Gastrocnemius medialis (tissue), 4 donors: ENCODE measurements at regions not wholly inside any gene's neighbourhood (a gene's known extent, or its start where the extent isn't known, plus 50 kb on each side); places are given as distances from the start of the nearest gene placed in this dataset.

Experiments used
- POLR2A ChIP-seq, 2 donors: fragments of 450-650 bp; IDR thresholded peaks; one replicate each; pipeline ENCODE4 v1.6.1; 2017; ENCODE audit warnings: antibody characterized with exemption in 2 of 2, mild to moderate bottlenecking in 2 of 2, moderate library complexity in 2 of 2
- TF ChIP-seq, protein P1 (sequence below), 5 experiments: fragments of 450-650 bp in 3 of 5; fragments of 200-600 bp in 2 of 5; sonication (generic) in 2 of 5; IDR thresholded peaks in 4 of 5; conservative IDR thresholded peaks in 1 of 5; 1 replicate in 4 of 5; 2 replicates in 1 of 5; pipeline ENCODE4 v1.5.1; 2016 to 2019; ENCODE audit warnings: antibody characterized with exemption in 5 of 5, mild to moderate bottlenecking in 3 of 5, moderate library complexity in 3 of 5

DNA sequence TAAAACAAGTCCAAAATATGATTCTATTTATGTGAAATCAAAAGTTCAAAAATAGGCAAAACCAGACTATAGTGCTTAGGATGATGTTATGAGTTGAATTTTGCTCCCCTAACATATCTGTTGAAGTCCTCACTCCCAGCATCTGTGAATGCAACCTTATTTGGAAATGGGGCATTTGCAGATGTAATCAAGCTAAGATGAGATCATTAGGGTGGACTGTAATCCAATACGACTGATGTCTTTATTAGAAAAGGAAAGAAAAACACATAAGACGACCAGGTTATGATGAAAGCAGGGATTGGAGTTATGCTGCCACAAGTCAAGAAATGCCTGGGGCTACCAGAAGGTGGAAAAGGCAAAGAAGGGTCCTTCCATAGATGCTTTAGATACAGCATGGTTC lies 110.5 kb upstream of the CCDC39 start:
- no peak for TF ChIP-seq POLR2A (IDR thresholded peaks at IDR 0.05)
- TF ChIP-seq, protein P1, sequence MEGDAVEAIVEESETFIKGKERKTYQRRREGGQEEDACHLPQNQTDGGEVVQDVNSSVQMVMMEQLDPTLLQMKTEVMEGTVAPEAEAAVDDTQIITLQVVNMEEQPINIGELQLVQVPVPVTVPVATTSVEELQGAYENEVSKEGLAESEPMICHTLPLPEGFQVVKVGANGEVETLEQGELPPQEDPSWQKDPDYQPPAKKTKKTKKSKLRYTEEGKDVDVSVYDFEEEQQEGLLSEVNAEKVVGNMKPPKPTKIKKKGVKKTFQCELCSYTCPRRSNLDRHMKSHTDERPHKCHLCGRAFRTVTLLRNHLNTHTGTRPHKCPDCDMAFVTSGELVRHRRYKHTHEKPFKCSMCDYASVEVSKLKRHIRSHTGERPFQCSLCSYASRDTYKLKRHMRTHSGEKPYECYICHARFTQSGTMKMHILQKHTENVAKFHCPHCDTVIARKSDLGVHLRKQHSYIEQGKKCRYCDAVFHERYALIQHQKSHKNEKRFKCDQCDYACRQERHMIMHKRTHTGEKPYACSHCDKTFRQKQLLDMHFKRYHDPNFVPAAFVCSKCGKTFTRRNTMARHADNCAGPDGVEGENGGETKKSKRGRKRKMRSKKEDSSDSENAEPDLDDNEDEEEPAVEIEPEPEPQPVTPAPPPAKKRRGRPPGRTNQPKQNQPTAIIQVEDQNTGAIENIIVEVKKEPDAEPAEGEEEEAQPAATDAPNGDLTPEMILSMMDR (IDR thresholded peaks at IDR 0.05 in 4 of 5, conservative IDR thresholded peaks at IDR 0.05 in 1 of 5), result no peak
